HCT116 (cell line): ENCODE measurements at regions not wholly inside any gene's neighbourhood (a gene's known extent, or its start where the extent isn't known, plus 50 kb on each side); places are given as distances from the start of the nearest gene placed in this dataset.

Experiments used
- ATAC-seq: fragments of 200-7000 bp; cut with Tn5 transposase; 2 replicates; pipeline ENCODE4 v1.9.1; 2020; ENCODE audit warnings: mild to moderate bottlenecking, moderate library complexity
- BruUV-seq: library from RNA; stranded (reverse); fragments of 400-500 nt; replicated peaks from 2 replicates; lab custom pipeline; 2021; lab: Mats Ljungman, UMichigan
- CTCF ChIA-PET: fragments of 300-600 bp; sonication (Branson Sonifier 250); formaldehyde crosslinking; loops from one replicate; lab custom pipeline; 2021; ENCODE audit warnings: antibody characterized with exemption; lab: Charles Lee
- POLR2A ChIA-PET: fragments of 300-600, 350-600 bp; sonication (Branson Sonifier 250); formaldehyde crosslinking; loops from one replicate; lab custom pipeline; 2021; ENCODE audit warnings: antibody characterized with exemption; lab: Charles Lee
- RAD21 ChIA-PET, 2 experiments: fragments of 300-600 bp; sonication (Branson Sonifier 250); formaldehyde crosslinking; loops; one replicate each; lab custom pipeline; 2023; ENCODE audit warnings: low total read pairs in 2 of 2; ENCODE audit not compliant: uncharacterized antibody in 2 of 2, unreplicated experiment in 2 of 2, low non-redundant PET in 1 of 2; lab: Charles Lee
- DNase-seq: peaks from one replicate; pipeline ENCODE4 v3.0.0-alpha.2; 2010; ENCODE audit warnings: low read depth, low spot score
- H2AFZ ChIP-seq: fragments of 200-600 bp; shearing (Covaris generic), sonication (generic); 2 replicates; pipeline ENCODE4 v1.6.1; 2017; ENCODE audit warnings: low read depth, mixed run types, mixed read lengths, antibody characterized with exemption, low read length; ENCODE audit not compliant: poor library complexity, severe bottlenecking
- H3K27ac ChIP-seq: 2 replicates; pipeline ENCODE4 v1.5.1; 2012; ENCODE audit warnings: low read depth, low read length
- H3K27me3 ChIP-seq: fragments of 200-600 bp; sonication (generic); 2 replicates; pipeline ENCODE4 v1.6.1; 2016; ENCODE audit warnings: mixed run types, low read length, mixed read lengths; ENCODE audit not compliant: insufficient read depth
- H3K36me3 ChIP-seq, 2 experiments: fragments of 200-500 bp in 1 of 2; fragments of 200-600 bp in 1 of 2; sonication (Bioruptor generic) in 1 of 2; sonication (generic) in 1 of 2; 2 replicates each; pipeline versions ENCODE4 v1.5.1 to v1.6.1; 2014 to 2016; ENCODE audit warnings: low read length in 2 of 2, inconsistent platforms in 1 of 2, mixed read lengths in 1 of 2, mixed run types in 1 of 2; ENCODE audit not compliant: insufficient read depth in 2 of 2, control insufficient read depth in 1 of 2
- H3K4me1 ChIP-seq, 2 experiments: fragments of 200-600 bp in 1 of 2; sonication (generic) in 1 of 2; 2 replicates each; pipeline versions ENCODE4 v1.5.1 to v1.6.1; 2012 to 2017; ENCODE audit warnings: low read length in 2 of 2, inconsistent platforms in 1 of 2, mild to moderate bottlenecking in 1 of 2, mixed read lengths in 1 of 2, mixed run types in 1 of 2, moderate library complexity in 1 of 2; ENCODE audit not compliant: insufficient read depth in 2 of 2, control insufficient read depth in 1 of 2
- H3K4me2 ChIP-seq: fragments of 200-600 bp; sonication (generic); 2 replicates; pipeline ENCODE4 v1.6.1; 2017; ENCODE audit warnings: mixed run types, low read length, mixed read lengths
- H3K4me3 ChIP-seq, 2 experiments: fragments of 200-600 bp in 1 of 2; sonication (generic) in 1 of 2; replicated peaks in 1 of 2; 2 replicates each; pipeline ENCODE4 v1.5.1; 2011 to 2016; ENCODE audit warnings: low read length in 2 of 2, control low read depth in 1 of 2, low read depth in 1 of 2, mild to moderate bottlenecking in 1 of 2, mixed read lengths in 1 of 2, mixed run types in 1 of 2
- H3K79me2 ChIP-seq: fragments of 200-600 bp; sonication (generic); 2 replicates; pipeline ENCODE4 v1.6.1; 2017; ENCODE audit warnings: mild to moderate bottlenecking, mixed run types, low read length, moderate library complexity, mixed read lengths; ENCODE audit not compliant: insufficient read depth
- H3K9ac ChIP-seq: fragments of 200-600 bp; sonication (generic); 2 replicates; pipeline ENCODE4 v1.6.1; 2016; ENCODE audit warnings: low read length, mixed read lengths
- H3K9me2 ChIP-seq: fragments of 200-600 bp; sonication (generic), shearing (Covaris generic); 2 replicates; pipeline ENCODE4 v1.6.1; 2017; ENCODE audit warnings: mixed run types, mild to moderate bottlenecking, moderate library complexity; ENCODE audit not compliant: insufficient read depth
- H3K9me3 ChIP-seq, 2 experiments: fragments of 200-500 bp in 1 of 2; fragments of 200-600 bp in 1 of 2; sonication (Bioruptor generic) in 1 of 2; sonication (generic) in 1 of 2; 2 replicates each; pipeline ENCODE4 v1.6.1; 2014 to 2017; ENCODE audit warnings: low read length in 2 of 2, mixed read lengths in 2 of 2, inconsistent platforms in 1 of 2, low read depth in 1 of 2, mild to moderate bottlenecking in 1 of 2, mixed run types in 1 of 2, moderate library complexity in 1 of 2; ENCODE audit not compliant: control insufficient read depth in 1 of 2, insufficient read depth in 1 of 2
- H4K20me1 ChIP-seq: fragments of 200-600 bp; sonication (generic), shearing (Covaris generic); 2 replicates; pipeline ENCODE4 v1.6.1; 2017; ENCODE audit warnings: mixed run types, mild to moderate bottlenecking, moderate library complexity; ENCODE audit not compliant: insufficient read depth
- CTCF ChIP-seq, 3 experiments: fragments of 200-600 bp in 1 of 3; sonication (generic) in 1 of 3; IDR thresholded peaks in 2 of 3; conservative IDR thresholded peaks in 1 of 3; 2 replicates each; pipeline ENCODE4 v1.5.1; 2012 to 2017; ENCODE audit warnings: low read depth in 2 of 3, low read length in 2 of 3, antibody characterized with exemption in 1 of 3, borderline replicate concordance in 1 of 3, control low read depth in 1 of 3, mild to moderate bottlenecking in 1 of 3, mixed read lengths in 1 of 3, mixed run types in 1 of 3, moderate library complexity in 1 of 3; ENCODE audit not compliant: insufficient read depth in 1 of 3
- EGR1 ChIP-seq: IDR thresholded peaks from 2 replicates; pipeline ENCODE4 v1.6.1; 2012; ENCODE audit warnings: low read depth
- EZH2 ChIP-seq: fragments of 200-600 bp; sonication (generic); IDR thresholded peaks from 2 replicates; pipeline ENCODE4 v1.6.1; 2017; ENCODE audit warnings: antibody characterized with exemption, mixed run types
- JUND ChIP-seq: IDR thresholded peaks from 2 replicates; pipeline ENCODE4 v1.6.1; 2012
- POLR2A ChIP-seq: IDR thresholded peaks from 2 replicates; pipeline ENCODE4 v1.7.0; 2011; ENCODE audit warnings: borderline replicate concordance; ENCODE audit not compliant: insufficient read depth, insufficient read length; ENCODE audit errors: extremely low read depth
- RAD21 ChIP-seq: IDR thresholded peaks from 2 replicates; pipeline ENCODE4 v1.6.1; 2012; ENCODE audit warnings: low read depth, mild to moderate bottlenecking
- SP1 ChIP-seq: IDR thresholded peaks from 2 replicates; pipeline ENCODE4 v1.6.1; 2012; ENCODE audit warnings: low read depth
- TCF7L2 ChIP-seq: IDR thresholded peaks from 2 replicates; pipeline ENCODE4 v1.7.0; 2011; ENCODE audit warnings: borderline replicate concordance, inconsistent platforms; ENCODE audit not compliant: insufficient read depth, insufficient read length; ENCODE audit errors: extremely low read depth
- ZFX ChIP-seq: fragments of 450-650 bp; IDR thresholded peaks from 2 replicates; pipeline ENCODE4 v1.6.1; 2017
- intact Hi-C: fragments of 100-400 bp; cut with micrococcal nuclease; formaldehyde crosslinking; loops from 2 replicates; pipeline ENCODE4 v1.10.0; 2022
- TF ChIP-seq, protein P1 (sequence below): IDR thresholded peaks from 2 replicates; pipeline ENCODE4 v1.6.1; 2012

DNA sequence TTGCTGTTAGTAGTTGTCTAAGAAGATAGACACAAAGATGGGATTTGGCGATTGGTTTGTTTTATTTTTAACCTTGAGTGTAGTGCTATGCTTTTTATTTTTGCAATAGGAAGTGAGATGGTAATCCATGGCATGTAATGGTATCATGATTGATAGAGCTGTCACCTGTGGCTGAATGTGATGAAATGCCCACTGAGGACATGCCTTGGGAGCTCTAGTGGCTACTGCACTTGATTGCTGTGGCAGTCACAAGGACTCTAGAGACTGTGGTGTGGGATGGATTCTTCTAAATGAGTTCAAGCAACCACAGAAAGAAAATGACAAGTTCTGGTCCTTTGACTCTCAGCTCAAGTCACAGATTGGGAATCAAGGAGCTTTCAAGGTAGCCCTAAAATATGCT lies 139.4 kb downstream of the CYRIA start:
- no peak overlapping the region for H3K9ac ChIP-seq
- no peaks in the 10 kb centered on the region for H3K79me2 ChIP-seq
- H3K4me2 ChIP-seq, result no peak overlapping the region
- BruUV-seq, result no TSS peak
- no peaks in the 10 kb centered on the region for H4K20me1 ChIP-seq
- ATAC-seq (no peak), DNase-seq (no peak)
- TF ChIP-seq SP1 (no peak), JUND (no peak), POLR2A (no peak), EZH2 (no peak), TCF7L2 (no peak), RAD21 (no peak), EGR1 (no peak), ZFX (no peak)
- no peak overlapping the region for H3K27ac ChIP-seq
- H3K9me2 ChIP-seq, result no peaks in the 10 kb centered on the region
- H3K4me1 ChIP-seq, result no peaks in the 10 kb centered on the region
- H3K36me3 ChIP-seq, result no peaks in the 10 kb centered on the region
- CTCF ChIA-PET, result interaction anchor here (0.9 to 1.7 kb wide), 2 partner anchors 83 to 92 kb away, joined by 3 to 25 read pairs; no protein-coding TSS in a partner anchor
- RAD21 ChIA-PET, result no interaction called here
- no peaks in the 10 kb centered on the region; the same call in none of the 2 replicates for H3K27me3 ChIP-seq
- POLR2A ChIA-PET, result no interaction called here
- no peaks in the 10 kb centered on the region for H3K9me3 ChIP-seq
- no peak overlapping the region for H2AFZ ChIP-seq
- no peak overlapping the region for H3K4me3 ChIP-seq
- intact Hi-C loops, result no loop called here

GRCh38 chr2:16525265-16525887 lies 140.3 kb downstream of the CYRIA start:
- no peaks in the 10 kb centered on the region; the same call in none of the 2 replicates for H3K27me3 ChIP-seq

More at GRCh38 chr2:16525265-16525887, 140.3 kb downstream of the CYRIA start:
- DNase-seq (peak; percentile 6), ATAC-seq (peak; percentile 71)
- POLR2A ChIA-PET, result no interaction called here
- H3K79me2 ChIP-seq, result no peaks in the 10 kb centered on the region
- RAD21 ChIA-PET, result no interaction called here
- no peaks in the 10 kb centered on the region for H3K9me3 ChIP-seq
- H3K9me2 ChIP-seq, result no peaks in the 10 kb centered on the region
- no peaks in the 10 kb centered on the region for H3K4me1 ChIP-seq
- intact Hi-C loops, result loop anchor here (1.0 kb wide), 1 partner anchor 84 kb away; no protein-coding TSS in a partner anchor
- H3K4me2 ChIP-seq, result no peak overlapping the region
- no peaks in the 10 kb centered on the region for H3K36me3 ChIP-seq
- CTCF ChIA-PET, result interaction anchor here (0.7 to 1.7 kb wide), 6 partner anchors 8 to 93 kb away, joined by 3 to 25 read pairs (median 4); no protein-coding TSS in a partner anchor
- H4K20me1 ChIP-seq, result no peaks in the 10 kb centered on the region
- no peak overlapping the region for H3K27ac ChIP-seq
- BruUV-seq, result no TSS peak
- H2AFZ ChIP-seq, result no peak overlapping the region
- no peak overlapping the region for H3K9ac ChIP-seq
- TF ChIP-seq CTCF (IDR thresholded peaks at IDR 0.05 in 2 of 3, conservative IDR thresholded peaks at IDR 0.05 in 1 of 3; ENCODE audit: borderline replicate concordance in 1 of 3, insufficient read depth in 1 of 3, low read depth in 2 of 3, low read length in 2 of 3), result peak; percentile 48 to 79 (median 68); a peak in 5 of 6 replicates
- TF ChIP-seq, protein P1, sequence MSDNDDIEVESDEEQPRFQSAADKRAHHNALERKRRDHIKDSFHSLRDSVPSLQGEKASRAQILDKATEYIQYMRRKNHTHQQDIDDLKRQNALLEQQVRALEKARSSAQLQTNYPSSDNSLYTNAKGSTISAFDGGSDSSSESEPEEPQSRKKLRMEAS, result no peak
- peak; percentile 66 for TF ChIP-seq RAD21
- no peak overlapping the region for H3K4me3 ChIP-seq
